ENCODE measurements at regions not wholly inside any gene's neighbourhood (a gene's known extent, or its start where the extent isn't known, plus 50 kb on each side); places are given as distances from the start of the nearest gene placed in this dataset.
"Not testable (repeated sequence)": the region's sequence is repeated elsewhere in the genome, so short reads cannot be mapped to it uniquely, and the experiment has no call there.

DNA sequence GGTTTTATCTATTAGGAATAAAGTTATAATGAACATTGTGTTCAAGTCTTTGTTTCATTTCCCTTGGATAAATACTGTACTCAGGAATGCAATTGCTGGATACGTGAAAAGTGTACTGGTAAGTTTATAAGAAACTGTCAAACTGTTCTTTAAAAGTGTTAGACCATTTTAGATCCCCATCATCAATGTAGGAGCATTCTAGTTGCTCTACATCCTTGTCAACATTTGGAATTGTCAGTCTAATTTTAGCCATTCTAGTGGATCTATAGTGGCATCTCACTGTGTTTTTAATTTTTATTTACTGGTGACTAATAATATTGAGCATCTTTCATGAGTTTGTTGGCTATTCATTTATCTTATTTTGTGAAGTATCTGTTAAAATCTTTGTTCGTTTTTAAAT, 354.0 kb upstream of the NRP1 start:
- DNase-seq: no peak

DNA sequence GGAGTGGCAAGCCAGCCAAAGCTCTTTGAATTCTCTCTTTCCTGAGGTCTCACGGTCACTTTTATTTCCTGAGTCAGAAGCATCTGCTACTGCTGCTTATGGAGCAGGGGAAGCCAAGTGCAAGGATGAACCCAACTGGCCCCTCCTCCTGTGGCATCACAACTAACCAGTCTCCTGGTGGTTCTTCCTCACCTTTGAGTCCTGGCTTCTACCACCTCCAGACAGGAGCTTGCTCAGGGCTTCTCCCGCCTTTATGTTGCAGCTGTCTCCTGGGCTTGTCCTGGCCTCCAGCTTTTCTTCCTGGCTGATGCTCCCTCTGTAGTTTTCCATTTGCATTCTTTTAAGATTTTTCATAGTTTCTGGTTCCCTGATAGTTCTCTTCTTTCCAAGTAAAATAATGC, 349.7 kb upstream of the NRP1 start:
- no peak for DNase-seq

DNA sequence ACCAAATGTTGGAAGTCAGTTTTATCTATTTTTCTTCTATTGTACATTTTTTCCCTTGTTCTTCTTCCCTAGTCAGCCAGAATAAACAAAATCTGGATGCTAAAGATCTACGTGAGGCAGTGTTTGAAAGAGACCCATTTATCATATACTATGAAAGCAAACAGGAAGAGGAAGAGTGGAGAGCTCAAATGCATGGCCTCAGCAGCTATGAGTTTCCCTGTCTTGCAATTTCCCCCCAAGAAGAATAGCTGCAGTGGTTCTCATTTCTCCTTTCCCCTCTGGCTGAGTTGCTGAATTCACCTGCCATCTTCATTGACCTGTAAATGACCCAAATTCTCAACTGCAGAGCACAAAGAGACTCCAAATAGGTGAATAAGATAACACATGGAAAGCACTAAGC, 347.1 kb upstream of the NRP1 start:
- no peak for DNase-seq

DNA sequence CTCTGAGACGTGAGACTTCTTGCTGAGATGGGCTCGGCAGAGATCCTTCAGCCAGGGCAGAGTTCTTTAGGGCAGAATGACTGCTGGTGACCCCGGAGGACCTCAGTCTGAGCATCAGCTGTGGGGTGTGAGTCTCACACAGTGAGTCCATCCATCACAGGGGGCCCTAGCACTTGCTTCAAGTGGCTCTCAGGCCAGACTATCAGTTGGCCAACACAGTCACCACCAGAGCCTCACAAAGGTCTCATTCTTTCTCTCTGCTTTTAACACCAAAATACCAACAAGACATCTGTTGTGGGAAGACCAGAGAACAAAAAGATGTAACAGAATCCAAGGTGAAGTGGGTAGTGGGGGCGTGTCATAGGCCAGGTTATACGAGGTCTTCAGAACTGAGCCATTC, 345.6 kb upstream of the NRP1 start:
- no peak for DNase-seq

DNA sequence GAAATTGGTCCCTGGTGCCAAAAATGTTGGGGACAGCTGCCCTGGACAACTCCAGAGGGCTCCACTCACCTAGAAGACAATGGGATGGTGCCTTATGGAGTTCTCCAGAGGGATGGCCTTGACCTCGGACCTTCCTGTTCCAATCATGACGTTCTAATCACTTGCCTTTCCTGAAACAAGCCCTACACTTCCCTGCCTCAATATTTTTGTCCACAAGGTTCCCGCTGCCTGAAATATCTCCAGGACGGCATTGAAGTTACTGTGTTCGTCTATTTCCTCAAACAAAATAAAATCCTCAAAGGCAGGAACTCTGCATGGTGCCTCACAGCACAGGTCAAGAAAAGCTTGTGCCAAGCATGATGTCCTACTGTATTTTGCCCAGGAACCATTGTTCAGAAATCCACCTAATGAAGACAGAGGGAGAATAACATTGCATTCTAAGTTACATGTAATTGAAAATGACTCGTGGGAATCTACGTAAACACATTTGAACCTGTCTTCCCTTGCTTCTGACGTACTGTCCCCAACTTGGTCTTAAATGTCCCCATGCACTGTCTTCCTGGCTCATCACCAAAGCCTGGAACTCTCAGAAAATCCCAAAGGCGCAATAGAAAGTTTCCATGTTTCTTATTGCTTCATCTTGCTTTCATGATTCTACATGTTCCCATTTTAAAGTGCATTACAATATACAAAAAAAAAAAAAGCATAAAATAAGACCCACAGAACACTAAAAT, 342.3 kb upstream of the NRP1 start:
- no peak for DNase-seq

DNA sequence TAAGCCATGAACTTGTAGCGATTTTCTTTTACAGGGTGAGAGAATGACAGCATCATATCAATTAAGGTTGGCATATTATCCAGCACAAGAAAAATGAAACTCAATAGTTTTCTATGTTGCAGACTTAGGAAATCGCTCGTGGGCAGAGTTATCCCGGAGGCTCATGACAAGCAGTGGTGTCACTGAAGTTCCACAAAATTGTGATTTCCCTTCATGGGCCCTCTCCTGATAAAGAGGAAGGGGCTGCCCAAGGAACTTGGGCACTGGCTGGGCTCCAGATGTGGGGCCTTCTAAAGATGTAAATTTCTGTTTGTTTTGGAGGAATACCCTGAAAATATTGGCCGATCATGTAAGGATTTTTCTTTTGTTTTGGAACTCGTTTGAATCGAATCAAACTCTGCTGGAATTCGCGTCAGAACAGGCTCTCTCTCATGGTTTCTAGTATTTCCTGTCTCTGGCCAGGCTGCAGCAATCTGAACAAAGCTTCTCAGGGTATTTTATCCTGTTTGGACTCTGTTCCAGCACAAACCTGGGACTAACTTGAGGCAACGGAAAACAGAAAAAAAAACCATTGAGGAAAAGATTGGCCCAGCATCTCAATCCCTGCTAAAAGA, 340.6 kb upstream of the NRP1 start:
- DNase-seq: no peak

DNA sequence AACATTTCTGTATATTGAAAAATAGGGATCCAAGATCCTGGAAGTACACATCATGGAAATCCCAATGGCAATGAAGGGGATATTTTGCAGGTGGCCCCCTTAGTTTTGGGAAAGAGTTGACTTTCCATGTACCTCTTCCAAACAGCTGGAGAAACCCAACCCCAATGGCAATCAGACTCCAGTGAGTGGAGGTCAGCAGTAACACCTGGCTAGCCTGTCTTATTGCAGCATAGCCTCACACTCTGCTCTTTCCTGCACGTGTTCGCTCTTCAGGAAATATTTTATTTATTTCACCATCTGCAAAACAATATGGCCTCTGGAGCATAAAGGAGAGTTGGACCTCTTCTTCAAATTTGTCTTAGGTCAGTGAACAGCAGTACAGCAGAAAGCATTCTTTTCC, 340.0 kb upstream of the NRP1 start:
- DNase-seq: no peak

DNA sequence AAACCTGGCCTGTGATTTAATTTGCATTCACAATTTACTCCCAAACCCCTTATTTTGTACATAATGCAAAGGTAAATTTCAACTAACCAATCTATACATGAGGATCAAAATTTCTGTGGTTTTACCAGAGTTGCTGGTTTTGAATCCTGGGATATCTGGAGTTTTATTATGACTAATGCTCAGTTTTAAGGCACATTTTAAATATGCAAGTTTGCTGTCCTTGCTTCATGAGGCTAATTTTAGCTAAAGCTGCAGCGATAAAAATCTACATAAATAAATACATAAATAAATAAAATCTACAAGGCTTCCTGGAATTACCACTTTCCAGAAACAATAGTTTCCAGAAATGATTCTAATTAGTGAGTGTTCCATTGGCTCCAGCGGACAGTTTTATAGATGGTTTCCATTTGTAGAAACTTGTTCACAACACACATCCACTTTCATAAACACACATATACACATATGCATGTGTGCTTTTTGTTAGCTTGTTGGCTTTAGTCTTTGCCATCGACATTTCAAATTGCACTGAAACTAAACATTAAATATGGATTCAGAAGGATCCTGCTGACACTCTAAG, 339.5 kb upstream of the NRP1 start:
- no peak for DNase-seq

DNA sequence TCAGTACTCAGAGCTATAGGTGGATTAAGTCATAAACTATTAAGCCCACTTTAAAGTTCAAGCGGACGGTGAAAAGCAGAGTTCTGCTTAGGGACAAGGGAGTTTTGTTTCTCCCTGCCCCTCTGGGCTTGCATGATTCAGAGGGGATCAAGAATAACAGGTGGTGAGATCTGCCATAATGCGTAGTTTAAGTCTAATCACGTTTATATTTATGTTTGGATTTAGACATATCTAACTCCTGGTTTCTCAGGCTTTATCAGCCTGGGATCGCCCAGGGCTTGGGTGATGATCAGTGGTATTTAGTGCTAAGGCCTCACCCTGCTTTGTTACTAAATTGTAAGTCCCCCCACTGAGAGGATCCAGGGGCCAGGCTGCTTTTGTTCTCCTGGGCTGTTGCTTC, 335.4 kb upstream of the NRP1 start:
- DNase-seq: no peak

DNA sequence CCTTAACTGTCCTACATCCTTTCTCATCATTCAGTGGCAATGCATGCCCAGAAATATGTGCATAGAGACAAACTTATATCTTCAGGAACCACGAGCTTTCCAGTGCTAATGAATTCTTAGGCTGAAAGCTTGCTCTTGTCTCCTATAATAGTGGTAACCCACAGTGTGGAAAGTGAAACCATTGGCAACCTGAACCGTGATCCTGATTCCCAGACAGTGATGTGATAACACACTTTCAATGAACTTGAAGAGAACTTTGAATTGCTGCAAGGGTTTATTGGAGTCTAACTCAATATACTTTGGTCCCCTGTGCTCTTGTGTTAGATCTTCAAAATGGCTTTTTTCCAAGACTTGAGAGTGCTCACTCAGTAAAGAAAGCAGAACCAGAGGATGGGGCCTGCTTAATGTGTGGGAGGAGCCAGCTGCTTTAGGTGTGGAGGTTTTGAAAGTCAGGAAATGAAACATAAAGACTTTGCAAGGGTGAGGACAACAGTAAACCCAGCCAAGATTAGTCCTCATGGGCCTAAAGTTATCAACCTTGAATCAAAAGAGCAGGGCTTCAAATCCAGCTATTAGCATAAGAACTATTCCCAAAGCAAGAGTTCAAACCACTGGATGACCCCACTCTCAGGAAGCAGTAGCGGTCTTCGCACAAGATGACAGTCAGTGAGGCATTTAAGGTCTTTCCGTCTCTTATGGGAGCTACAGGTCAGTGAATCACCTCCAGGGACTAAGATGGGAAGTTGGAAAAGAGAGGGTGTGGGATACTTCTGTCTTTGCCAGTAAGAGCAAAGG, 332.4 kb upstream of the NRP1 start:
- DNase-seq: no peak

DNA sequence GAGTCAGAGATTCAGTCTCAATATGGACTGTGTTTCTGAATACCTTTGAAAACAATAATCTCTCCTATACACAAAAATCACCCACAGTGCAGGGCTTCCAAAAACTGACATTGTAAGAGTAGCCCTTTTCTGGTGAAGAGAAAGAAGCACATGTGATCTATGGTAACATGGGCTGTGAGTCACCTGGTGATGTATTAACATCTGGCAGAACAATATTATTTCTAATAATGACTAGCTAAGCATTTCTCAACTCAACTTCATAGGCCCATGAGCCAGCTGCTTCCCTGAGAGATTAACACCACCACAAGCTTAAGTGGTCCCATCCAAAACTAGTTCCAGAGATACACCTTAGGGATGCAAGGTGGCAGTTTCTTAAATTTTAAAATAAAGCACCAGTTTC, 331.0 kb upstream of the NRP1 start:
- no peak for DNase-seq

DNA sequence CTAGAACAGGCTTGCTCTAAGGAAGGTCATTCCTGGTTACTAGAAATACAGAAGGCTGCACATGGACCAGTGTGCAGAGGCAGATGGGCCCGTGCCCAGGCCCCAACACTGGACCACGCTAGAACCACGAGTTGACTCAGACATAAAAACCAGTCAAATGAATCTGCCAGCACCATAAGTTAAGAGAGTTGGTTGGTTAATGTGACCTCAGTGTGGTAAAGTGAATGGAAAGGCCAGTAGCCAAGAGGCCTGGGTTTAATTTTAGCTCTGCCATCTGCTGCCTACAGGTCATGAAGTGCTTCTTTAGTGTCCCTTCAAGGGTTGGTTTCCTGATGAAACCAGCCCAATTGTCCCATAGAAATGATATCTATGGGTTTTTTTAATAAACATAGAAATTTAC, 329.6 kb upstream of the NRP1 start:
- DNase-seq: no peak

DNA sequence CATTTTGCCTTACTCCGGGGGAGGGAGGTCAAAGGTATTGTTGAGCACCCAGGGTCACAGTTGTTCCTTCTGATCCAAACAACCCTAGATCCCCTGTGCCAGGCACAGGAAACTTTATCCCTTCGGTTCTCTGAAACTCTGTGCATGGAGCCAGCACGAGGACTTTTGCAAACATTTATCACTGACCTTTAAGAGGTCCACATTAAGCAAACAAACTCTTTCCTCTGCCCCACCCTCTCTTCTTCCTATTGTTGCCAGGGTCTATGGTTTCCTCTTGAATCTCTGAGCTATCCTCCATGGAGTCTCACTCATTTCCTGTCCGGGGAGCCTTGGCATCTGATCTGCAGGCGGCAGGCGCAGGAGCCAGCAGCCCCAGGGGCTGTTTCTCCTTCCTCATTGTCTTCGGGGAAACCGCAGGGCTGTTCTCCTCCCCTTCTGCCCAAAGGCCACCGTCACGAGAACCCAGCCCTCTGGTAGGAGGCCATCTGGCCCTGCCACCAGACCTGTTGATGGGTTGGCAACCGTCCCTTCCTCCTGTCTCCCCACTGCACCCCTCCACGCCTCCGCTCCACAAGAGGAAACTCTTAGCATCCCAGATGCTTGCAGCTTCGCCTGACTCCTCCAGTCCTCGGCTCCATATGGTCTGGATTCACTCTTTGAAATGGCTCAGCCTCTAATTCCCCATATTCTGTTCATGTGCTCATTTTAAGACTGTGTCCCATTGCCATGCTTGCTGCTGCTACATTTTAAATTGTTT, 327.3 kb upstream of the NRP1 start:
- no peak for DNase-seq

DNA sequence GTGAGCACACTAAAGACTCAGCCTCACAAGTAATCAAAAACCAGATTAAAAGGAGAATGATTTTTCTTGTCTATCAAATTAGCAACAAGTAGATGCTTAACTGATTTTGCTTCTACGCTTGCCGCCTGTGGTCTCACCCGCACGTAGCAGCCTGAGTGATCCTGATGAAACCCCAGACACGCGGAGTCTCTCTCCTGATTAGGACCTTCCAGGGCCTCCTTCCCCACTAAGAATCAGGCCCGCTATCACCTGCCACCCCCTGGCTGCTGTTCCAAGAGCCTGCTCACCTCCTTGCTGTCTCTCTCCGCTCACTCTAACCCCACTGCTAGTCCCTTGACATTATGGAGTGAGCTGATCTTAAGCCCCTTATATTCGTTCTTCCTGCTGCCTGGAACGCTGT, 325.9 kb upstream of the NRP1 start:
- DNase-seq: no peak

DNA sequence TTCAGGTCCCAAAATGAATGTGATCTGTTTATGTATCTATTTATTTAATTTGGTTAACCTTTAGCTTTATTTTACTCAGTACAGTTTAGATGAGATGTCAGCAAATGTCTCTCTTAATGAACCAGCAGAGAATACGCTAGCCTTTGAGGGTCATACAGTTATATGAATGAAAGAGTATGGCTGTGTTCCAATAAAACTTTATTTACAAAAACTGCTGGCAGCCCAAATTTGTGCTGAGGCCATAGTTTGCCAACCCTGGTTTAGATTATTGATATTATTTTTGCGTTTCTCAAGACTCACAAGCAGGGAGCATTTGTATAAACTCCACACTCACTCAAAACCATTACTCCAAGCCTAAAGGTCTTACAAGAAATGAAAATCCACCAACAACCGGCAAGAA, 323.4 kb upstream of the NRP1 start:
- no peak for DNase-seq

DNA sequence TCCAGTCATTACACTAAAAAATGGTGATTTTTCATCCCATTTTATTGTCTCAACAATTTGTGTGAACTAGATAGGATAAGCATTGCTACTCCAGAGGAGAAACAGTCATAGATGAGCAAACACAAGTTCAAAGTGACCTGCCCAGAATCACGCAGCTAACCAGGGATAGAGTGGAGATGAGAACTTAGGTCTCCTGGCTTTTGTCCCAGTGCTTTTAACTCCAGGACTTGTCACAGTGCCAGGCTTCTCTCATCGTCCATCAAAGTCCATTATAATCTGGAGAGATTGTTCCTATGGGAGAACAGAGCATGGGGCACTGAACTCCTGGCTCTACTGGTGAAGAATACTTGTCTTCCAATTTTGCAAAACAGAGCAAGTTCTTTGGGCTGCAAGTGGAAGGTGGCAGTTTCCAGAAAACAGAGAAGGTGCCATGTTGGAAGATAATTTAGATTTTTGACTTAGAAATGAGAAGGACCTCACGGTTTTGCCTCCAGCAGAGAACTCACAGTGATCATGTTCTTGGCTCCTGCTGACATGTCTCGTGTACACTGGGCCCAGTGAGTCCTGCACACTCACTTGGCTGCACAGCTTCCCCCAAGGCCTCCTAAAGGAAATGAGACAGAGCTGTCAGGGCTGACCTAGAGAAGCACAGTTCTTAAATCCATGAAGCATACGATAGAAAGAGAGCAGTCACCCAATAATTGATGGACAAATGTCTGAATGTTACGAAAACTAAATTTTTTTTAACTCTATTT, 322.9 kb upstream of the NRP1 start:
- DNase-seq: no peak

DNA sequence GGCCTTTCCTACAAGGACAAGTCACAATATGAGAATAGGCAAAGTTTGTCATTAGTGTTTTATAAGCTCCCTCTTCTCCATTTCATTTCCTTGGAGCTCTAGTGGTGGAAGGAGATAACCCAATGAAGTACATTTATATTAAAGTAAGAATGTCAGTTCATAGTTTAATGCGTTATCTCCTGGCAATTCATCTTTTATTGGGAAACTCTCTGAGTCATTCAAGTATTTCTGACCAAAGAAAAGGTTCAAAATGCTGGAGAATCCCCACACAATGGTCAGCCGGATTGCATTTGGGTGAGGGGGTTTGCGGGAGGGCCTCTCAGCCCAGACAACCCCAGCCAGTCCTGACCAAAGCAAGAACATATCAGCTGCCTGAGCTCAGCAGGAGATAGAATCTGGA, 321.5 kb upstream of the NRP1 start:
- DNase-seq: no peak

DNA sequence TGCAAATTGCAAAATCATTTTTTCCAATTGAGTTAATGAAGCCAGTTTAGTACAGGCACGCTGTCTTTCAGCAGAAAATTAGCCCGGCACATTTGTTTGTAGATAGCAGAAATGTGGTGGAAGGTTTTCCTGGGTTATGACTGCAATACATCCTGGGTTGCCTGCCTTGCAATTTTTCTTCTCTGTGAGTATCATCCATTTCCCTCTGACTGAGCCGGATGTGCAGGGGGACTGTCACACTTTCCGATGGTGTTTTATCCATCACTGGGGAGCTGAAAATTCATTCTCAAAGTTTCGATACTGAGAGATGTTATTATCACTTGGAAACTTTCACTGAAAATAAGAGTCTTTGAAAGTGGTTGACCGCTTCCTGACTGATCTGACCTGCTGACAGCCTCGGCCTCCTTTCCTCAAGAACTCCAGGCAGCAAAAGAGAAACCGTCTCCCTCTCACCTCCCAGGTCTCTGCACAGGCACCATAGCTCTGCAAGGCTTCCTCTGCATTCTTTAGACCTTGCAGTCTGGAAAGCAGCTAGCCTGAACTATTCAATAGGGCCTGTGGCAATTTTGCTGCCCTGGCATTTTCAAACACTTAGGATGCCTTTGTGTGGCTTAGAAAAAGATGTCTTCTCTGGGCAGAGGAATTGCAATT, 320.8 kb upstream of the NRP1 start:
- DNase-seq: no peak

DNA sequence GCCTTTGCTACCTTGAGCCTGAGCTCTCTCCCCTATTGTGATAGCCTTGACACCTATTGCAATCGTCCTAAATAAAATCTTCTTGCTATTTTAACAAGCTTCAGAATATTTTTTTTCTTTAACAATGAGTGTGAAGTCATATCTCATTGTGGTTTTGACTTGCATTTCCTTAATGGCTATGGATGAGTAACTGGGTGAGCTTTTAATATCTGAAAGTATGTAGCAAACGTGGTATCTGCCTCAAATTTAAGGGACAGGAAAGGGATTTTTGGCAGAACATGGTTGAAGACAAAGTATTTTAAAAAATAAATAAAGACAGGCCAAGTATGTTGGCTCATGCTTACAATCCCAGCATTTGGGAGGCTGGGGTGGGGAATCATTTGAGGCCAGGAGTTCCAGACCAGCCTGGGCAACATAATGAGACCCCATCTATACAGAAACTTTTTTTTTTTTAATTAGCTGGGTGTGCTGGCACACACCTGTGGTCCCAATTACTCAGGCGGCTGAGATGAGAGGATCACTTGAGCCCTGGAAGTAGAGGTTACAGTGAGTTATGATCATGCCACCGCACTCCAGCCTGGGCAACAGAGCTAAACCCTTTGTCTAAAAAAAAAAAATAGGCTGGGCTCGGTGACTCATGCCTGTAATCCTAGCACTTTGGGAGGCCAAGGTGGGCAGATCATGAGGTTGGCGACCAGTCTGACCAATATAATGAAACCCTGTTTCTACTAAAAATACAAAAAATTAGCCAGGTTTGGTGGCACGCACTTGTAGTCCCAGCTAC, 319.3 kb upstream of the NRP1 start:
- no peak for DNase-seq

DNA sequence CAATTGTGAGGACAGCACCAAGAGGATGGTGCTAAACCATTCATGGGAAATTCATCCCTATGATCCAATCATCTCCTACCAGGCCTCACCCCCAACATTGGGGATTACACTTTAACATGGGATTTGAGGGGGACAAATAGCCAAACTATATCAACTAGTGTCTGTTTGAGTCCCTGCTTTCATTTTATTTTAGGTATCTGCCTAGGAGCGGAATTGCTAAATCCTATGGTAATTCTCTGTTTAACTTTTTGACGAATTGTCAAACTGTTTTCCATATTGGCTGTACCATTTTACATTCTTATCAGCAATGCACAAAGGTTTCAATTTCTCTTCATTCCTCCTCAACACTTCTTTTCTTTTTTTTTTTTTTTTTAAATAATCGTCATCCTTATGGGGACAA, 318.4 kb upstream of the NRP1 start:
- DNase-seq: no peak

DNA sequence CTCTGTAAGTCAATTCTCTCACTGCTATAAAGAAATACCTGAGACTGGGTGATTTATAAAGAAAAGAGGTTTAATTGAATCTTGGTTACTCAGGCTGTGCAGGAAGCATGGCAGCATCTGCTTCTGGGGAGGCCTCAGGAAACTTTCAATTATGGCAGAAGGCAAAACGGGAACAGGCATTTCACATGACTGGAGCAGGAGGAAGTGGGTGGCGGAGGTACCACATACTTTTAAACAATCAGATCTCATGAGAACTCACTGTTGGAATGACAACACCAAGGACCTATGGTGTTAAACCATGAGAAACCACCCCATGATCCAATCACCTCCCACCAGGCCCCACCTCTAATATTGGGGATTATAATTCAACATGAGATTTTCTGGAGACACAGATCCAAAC, 315.7 kb upstream of the NRP1 start:
- not testable (repeated sequence) for DNase-seq

Measured in stimulated activated CD4-positive, alpha-beta T cell treated with anti-CD3 and anti-CD28 coated beads, Interleukin-4, amount 100 ng/mL, for 1 hour (primary cell).